Tibial nerve (tissue), 4 donors: ENCODE measurements at regions not wholly inside any gene's neighbourhood (a gene's known extent, or its start where the extent isn't known, plus 50 kb on each side); places are given as distances from the start of the nearest gene placed in this dataset.

ENCODE experiments used
- EP300 ChIP-seq, 2 donors: sonication (generic); formaldehyde crosslinking; IDR thresholded peaks; one replicate each; pipeline ENCODE4 v1.6.1; 2017; ENCODE audit warnings: antibody characterized with exemption in 2 of 2, mild to moderate bottlenecking in 1 of 2
- POLR2A ChIP-seq, 2 donors: fragments of 450-650 bp; IDR thresholded peaks; one replicate each; pipeline ENCODE4 v1.6.1; 2017; ENCODE audit warnings: antibody characterized with exemption in 2 of 2, mild to moderate bottlenecking in 2 of 2, moderate library complexity in 2 of 2
- TF ChIP-seq, protein P1 (sequence below), 5 experiments: fragments of 200-600 bp in 3 of 5; fragments of 450-650 bp in 2 of 5; sonication (generic) in 3 of 5; IDR thresholded peaks; one replicate each; pipeline ENCODE4 v1.5.1; 2016 to 2019; ENCODE audit warnings: antibody characterized with exemption in 5 of 5, mild to moderate bottlenecking in 3 of 5, moderate library complexity in 2 of 5

GRCh38 chr14:59091404-59091803 lies 97.1 kb upstream of the DAAM1 start:
- no peak for TF ChIP-seq EP300 (IDR thresholded peaks at IDR 0.05)
- TF ChIP-seq, protein P1, sequence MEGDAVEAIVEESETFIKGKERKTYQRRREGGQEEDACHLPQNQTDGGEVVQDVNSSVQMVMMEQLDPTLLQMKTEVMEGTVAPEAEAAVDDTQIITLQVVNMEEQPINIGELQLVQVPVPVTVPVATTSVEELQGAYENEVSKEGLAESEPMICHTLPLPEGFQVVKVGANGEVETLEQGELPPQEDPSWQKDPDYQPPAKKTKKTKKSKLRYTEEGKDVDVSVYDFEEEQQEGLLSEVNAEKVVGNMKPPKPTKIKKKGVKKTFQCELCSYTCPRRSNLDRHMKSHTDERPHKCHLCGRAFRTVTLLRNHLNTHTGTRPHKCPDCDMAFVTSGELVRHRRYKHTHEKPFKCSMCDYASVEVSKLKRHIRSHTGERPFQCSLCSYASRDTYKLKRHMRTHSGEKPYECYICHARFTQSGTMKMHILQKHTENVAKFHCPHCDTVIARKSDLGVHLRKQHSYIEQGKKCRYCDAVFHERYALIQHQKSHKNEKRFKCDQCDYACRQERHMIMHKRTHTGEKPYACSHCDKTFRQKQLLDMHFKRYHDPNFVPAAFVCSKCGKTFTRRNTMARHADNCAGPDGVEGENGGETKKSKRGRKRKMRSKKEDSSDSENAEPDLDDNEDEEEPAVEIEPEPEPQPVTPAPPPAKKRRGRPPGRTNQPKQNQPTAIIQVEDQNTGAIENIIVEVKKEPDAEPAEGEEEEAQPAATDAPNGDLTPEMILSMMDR (IDR thresholded peaks at IDR 0.05) = no peak
- TF ChIP-seq POLR2A (IDR thresholded peaks at IDR 0.05) = no peak
